ENCODE measurements at regions not wholly inside any gene's neighbourhood (a gene's known extent, or its start where the extent isn't known, plus 50 kb on each side); places are given as distances from the start of the nearest gene placed in this dataset.
"Not testable (repeated sequence)": the region's sequence is repeated elsewhere in the genome, so short reads cannot be mapped to it uniquely, and the experiment has no call there.

DNA sequence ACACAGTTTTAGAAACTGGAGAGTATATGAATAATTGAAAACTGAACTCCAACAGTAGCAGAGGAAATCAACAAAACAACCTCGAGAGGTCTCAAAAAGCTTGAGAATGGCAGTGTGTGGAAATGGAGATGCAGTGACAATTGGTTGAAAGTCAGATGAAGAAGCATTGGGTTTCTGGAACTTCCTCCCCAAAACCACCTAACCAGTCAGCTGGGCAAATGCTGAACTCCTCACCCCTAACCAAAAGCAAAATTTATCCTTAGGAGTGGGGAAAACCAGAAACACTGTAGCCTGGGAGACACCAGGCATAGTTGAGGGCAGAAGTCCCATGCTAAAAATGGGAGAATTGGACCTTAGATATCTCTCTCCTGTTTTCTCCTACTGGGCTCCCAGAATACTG lies 109.9 kb downstream of the TANC2 start:
- H3K36me3 ChIP-seq (ENCODE audit: control insufficient read depth in 2 of 2, insufficient read depth in 2 of 2, low read length in 2 of 2), result no peaks in the 10 kb centered on the region
- H3K9ac ChIP-seq (ENCODE audit: low read length in 2 of 2), result no peak overlapping the region
- no peaks in the 10 kb centered on the region for H3K27me3 ChIP-seq (ENCODE audit: control insufficient read depth in 1 of 2, insufficient read depth in 2 of 2, low read length in 2 of 2)
- no peak overlapping the region for H3K4me3 ChIP-seq (ENCODE audit: low read length in 2 of 2)
- no peaks in the 10 kb centered on the region for H3K4me1 ChIP-seq (ENCODE audit: control insufficient read depth, insufficient read depth, low read length)
- no peaks in the 10 kb centered on the region for H3K9me3 ChIP-seq (ENCODE audit: control insufficient read depth in 2 of 2, low read length in 2 of 2)
- no peak overlapping the region for H3K27ac ChIP-seq (ENCODE audit: low read length)

DNA sequence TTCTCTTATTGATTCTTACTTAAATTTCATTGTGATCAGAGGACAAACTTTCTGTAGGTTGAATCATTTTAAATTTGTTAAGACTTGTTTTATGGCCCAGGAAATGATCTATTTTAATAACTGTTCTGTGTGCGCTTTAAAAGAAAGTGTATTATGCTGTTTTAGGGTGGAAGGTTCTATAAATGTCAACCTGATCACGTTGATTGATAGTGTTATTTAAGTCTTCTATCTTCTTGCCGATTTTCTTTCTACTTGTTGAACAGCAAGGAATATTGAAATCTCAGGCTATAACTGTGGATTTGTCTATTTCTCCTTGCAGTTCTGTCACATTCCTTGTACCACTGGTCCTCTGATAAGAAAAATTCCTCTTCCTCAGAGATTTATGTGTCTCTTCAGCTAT lies 112.7 kb downstream of the TANC2 start:
- Histone ChIP-seq H3K36me3 (ENCODE audit: control insufficient read depth in 2 of 2, insufficient read depth in 2 of 2, low read length in 2 of 2) (no peaks in the 10 kb centered on the region), H3K4me1 (ENCODE audit: control insufficient read depth, insufficient read depth, low read length) (no peaks in the 10 kb centered on the region), H3K27ac (ENCODE audit: low read length) (no peak overlapping the region), H3K27me3 (ENCODE audit: control insufficient read depth in 1 of 2, insufficient read depth in 2 of 2, low read length in 2 of 2) (no peaks in the 10 kb centered on the region), H3K9me3 (ENCODE audit: control insufficient read depth in 2 of 2, low read length in 2 of 2) (no peaks in the 10 kb centered on the region), H3K9ac (ENCODE audit: low read length in 2 of 2) (no peak overlapping the region), H3K4me3 (ENCODE audit: low read length in 2 of 2) (no peak overlapping the region)

- no peak overlapping the region for H3K4me3 ChIP-seq (ENCODE audit: low read length in 2 of 2)
- no peak overlapping the region for H3K27ac ChIP-seq (ENCODE audit: low read length)
- H3K4me1 ChIP-seq (ENCODE audit: control insufficient read depth, insufficient read depth, low read length), result no peaks in the 10 kb centered on the region
- H3K36me3 ChIP-seq (ENCODE audit: control insufficient read depth in 2 of 2, insufficient read depth in 2 of 2, low read length in 2 of 2), result no peaks in the 10 kb centered on the region
- no peaks in the 10 kb centered on the region for H3K27me3 ChIP-seq (ENCODE audit: control insufficient read depth in 1 of 2, insufficient read depth in 2 of 2, low read length in 2 of 2)
- H3K9ac ChIP-seq (ENCODE audit: low read length in 2 of 2), result no peak overlapping the region
- no peaks in the 10 kb centered on the region for H3K9me3 ChIP-seq (ENCODE audit: control insufficient read depth in 2 of 2, low read length in 2 of 2)
Observed at GRCh38 chr17:63082273-63082861, 116.3 kb downstream of the TANC2 start.

- Histone ChIP-seq H3K4me3 (ENCODE audit: low read length in 2 of 2) (no peak overlapping the region), H3K36me3 (ENCODE audit: control insufficient read depth in 2 of 2, insufficient read depth in 2 of 2, low read length in 2 of 2) (no peaks in the 10 kb centered on the region), H3K27ac (ENCODE audit: low read length) (no peak overlapping the region), H3K4me1 (ENCODE audit: control insufficient read depth, insufficient read depth, low read length) (no peaks in the 10 kb centered on the region), H3K9me3 (ENCODE audit: control insufficient read depth in 2 of 2, low read length in 2 of 2) (no peaks in the 10 kb centered on the region), H3K9ac (ENCODE audit: low read length in 2 of 2) (no peak overlapping the region), H3K27me3 (ENCODE audit: control insufficient read depth in 1 of 2, insufficient read depth in 2 of 2, low read length in 2 of 2) (no peaks in the 10 kb centered on the region)
Observed at GRCh38 chr17:63082952-63083351, 116.9 kb downstream of the TANC2 start.

- H3K9ac ChIP-seq (ENCODE audit: low read length in 2 of 2), result no peak overlapping the region
- no peaks in the 10 kb centered on the region for H3K27me3 ChIP-seq (ENCODE audit: control insufficient read depth in 1 of 2, insufficient read depth in 2 of 2, low read length in 2 of 2)
- no peaks in the 10 kb centered on the region for H3K4me1 ChIP-seq (ENCODE audit: control insufficient read depth, insufficient read depth, low read length)
- no peak overlapping the region for H3K4me3 ChIP-seq (ENCODE audit: low read length in 2 of 2)
- H3K36me3 ChIP-seq (ENCODE audit: control insufficient read depth in 2 of 2, insufficient read depth in 2 of 2, low read length in 2 of 2), result no peaks in the 10 kb centered on the region
- no peaks in the 10 kb centered on the region for H3K9me3 ChIP-seq (ENCODE audit: control insufficient read depth in 2 of 2, low read length in 2 of 2)
- no peak overlapping the region for H3K27ac ChIP-seq (ENCODE audit: low read length)
Observed at GRCh38 chr17:63086483-63087185, 120.6 kb downstream of the TANC2 start.

DNA sequence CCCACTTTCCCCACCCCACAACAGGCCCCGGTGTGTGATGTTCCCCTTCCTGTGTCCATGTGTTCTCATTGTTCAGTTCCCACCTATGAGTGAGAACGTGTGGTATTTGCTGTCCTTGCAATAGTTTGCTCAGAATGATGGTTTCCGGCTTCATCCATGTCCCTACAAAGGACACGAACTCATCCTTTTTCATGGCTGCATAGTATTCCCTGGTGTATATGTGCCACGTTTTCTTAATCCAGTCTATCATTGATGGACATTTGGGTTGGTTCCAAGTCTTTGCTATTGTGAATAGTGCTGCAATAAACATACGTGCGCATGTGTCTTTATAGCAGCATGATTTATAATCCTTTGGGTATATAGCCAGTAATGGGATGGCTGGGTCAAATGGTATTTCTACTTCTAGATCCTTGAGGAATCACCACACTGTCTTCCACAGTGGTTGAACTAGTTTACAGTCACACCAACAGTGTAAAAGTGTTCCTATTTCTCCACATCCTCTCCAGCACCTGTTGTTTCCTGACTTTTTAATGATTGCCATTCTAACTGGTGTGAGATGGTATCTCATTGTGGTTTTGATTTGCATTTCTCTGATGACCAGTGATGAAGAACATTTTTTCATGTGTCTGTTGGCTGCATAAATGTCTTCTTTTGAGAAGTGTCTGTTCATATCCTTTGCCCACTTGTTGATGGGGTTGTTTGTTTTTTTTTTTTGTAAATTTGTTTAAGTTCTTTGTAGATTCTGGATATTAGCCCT lies 124.5 kb downstream of the TANC2 start:
- not testable (repeated sequence) for H3K27ac ChIP-seq (ENCODE audit: low read length); H3K4me3 ChIP-seq (ENCODE audit: low read length in 2 of 2); H3K9ac ChIP-seq (ENCODE audit: low read length in 2 of 2); H3K27me3 ChIP-seq (ENCODE audit: control insufficient read depth in 1 of 2, insufficient read depth in 2 of 2, low read length in 2 of 2); H3K36me3 ChIP-seq (ENCODE audit: control insufficient read depth in 2 of 2, insufficient read depth in 2 of 2, low read length in 2 of 2); H3K4me1 ChIP-seq (ENCODE audit: control insufficient read depth, insufficient read depth, low read length); H3K9me3 ChIP-seq (ENCODE audit: control insufficient read depth in 2 of 2, low read length in 2 of 2)

DNA sequence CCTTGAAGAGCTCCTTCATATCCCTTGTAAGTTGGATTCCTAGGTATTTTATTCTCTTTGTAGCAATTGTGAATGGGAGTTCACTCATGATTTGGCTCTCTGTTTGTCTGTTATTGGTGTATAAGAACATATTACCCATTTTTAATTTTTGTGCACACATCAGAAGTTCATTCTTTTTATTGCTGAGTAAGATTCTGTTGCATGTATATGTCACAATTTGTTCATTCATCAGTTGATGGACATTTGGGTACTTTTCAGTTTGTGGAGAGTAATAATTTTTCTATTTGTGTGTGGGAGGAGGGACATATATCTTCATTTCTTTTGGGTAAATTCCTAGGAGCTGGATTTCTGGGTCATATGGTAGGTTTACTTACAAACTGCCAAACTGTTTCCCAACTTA lies 125.9 kb downstream of the TANC2 start:
- H3K9me3 ChIP-seq (ENCODE audit: control insufficient read depth in 2 of 2, low read length in 2 of 2); H3K4me3 ChIP-seq (ENCODE audit: low read length in 2 of 2); H3K27ac ChIP-seq (ENCODE audit: low read length); H3K36me3 ChIP-seq (ENCODE audit: control insufficient read depth in 2 of 2, insufficient read depth in 2 of 2, low read length in 2 of 2); H3K9ac ChIP-seq (ENCODE audit: low read length in 2 of 2); H3K27me3 ChIP-seq (ENCODE audit: control insufficient read depth in 1 of 2, insufficient read depth in 2 of 2, low read length in 2 of 2); H3K4me1 ChIP-seq (ENCODE audit: control insufficient read depth, insufficient read depth, low read length): not testable (repeated sequence)

DNA sequence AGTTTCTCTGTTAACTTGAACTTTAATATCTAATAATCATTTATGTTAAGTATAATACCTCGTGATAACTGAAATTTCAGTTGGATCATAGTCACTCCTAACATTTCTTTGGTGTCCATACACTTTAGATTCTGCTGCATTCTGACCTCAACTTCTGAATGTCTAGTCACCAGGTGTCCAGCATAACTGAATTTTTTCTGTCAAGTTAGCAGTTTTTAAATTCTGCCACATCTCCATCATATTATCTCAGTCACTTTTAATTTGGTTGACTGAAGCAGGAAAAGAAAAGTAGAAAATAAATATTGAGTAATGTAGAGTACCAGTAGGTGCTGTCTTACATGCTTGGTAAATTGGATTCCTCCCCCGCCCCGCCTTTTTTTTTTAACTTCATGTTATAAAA lies 128.6 kb downstream of the TANC2 start:
- Histone ChIP-seq H3K9ac (ENCODE audit: low read length in 2 of 2) (no peak overlapping the region), H3K27me3 (ENCODE audit: control insufficient read depth in 1 of 2, insufficient read depth in 2 of 2, low read length in 2 of 2) (no peaks in the 10 kb centered on the region), H3K36me3 (ENCODE audit: control insufficient read depth in 2 of 2, insufficient read depth in 2 of 2, low read length in 2 of 2) (no peaks in the 10 kb centered on the region)

GRCh38 chr17:63095459-63095858 lies 129.4 kb downstream of the TANC2 start:
- no peaks in the 10 kb centered on the region for H3K36me3 ChIP-seq (ENCODE audit: control insufficient read depth in 2 of 2, insufficient read depth in 2 of 2, low read length in 2 of 2)
- H3K9ac ChIP-seq (ENCODE audit: low read length in 2 of 2), result no peak overlapping the region
- no peak overlapping the region for H3K27ac ChIP-seq (ENCODE audit: low read length)
- H3K9me3 ChIP-seq (ENCODE audit: control insufficient read depth in 2 of 2, low read length in 2 of 2), result no peaks in the 10 kb centered on the region
- H3K27me3 ChIP-seq (ENCODE audit: control insufficient read depth in 1 of 2, insufficient read depth in 2 of 2, low read length in 2 of 2), result no peaks in the 10 kb centered on the region
- H3K4me3 ChIP-seq (ENCODE audit: low read length in 2 of 2), result no peak overlapping the region
- no peaks in the 10 kb centered on the region for H3K4me1 ChIP-seq (ENCODE audit: control insufficient read depth, insufficient read depth, low read length)

More for the DNA sequence above, 128.6 kb downstream of the TANC2 start:
- no peak overlapping the region for H3K27ac ChIP-seq (ENCODE audit: low read length)
- H3K9me3 ChIP-seq (ENCODE audit: control insufficient read depth in 2 of 2, low read length in 2 of 2), result no peaks in the 10 kb centered on the region
- no peak overlapping the region for H3K4me3 ChIP-seq (ENCODE audit: low read length in 2 of 2)
- no peaks in the 10 kb centered on the region for H3K4me1 ChIP-seq (ENCODE audit: control insufficient read depth, insufficient read depth, low read length)

- H3K27me3 ChIP-seq (ENCODE audit: control insufficient read depth in 1 of 2, insufficient read depth in 2 of 2, low read length in 2 of 2), result no peaks in the 10 kb centered on the region
- H3K36me3 ChIP-seq (ENCODE audit: control insufficient read depth in 2 of 2, insufficient read depth in 2 of 2, low read length in 2 of 2), result no peaks in the 10 kb centered on the region
- H3K9ac ChIP-seq (ENCODE audit: low read length in 2 of 2), result no peak overlapping the region
- no peaks in the 10 kb centered on the region for H3K4me1 ChIP-seq (ENCODE audit: control insufficient read depth, insufficient read depth, low read length)
- no peak overlapping the region for H3K27ac ChIP-seq (ENCODE audit: low read length)
- H3K4me3 ChIP-seq (ENCODE audit: low read length in 2 of 2), result no peak overlapping the region
- no peaks in the 10 kb centered on the region for H3K9me3 ChIP-seq (ENCODE audit: control insufficient read depth in 2 of 2, low read length in 2 of 2)
Observed at GRCh38 chr17:63095879-63096278, 129.8 kb downstream of the TANC2 start.

DNA sequence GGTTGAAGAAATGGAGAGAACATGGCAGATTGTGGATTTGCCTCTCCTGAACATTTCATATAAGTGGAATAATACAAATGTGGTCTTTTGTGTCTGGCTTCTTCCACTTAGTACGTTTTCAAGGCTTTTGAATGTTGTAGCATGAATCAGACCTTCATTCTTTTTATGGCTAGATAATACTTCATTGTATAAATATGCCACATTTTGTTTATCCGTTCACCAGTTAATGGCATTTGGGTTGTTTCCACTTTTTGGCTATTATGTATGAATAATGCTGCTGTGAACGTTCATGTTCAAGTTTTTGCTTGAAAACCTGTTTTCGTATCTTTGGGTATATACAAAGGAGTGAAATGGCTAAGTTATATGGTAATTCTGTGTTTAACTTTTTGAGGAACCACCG lies 130.4 kb downstream of the TANC2 start:
- H3K9me3 ChIP-seq (ENCODE audit: control insufficient read depth in 2 of 2, low read length in 2 of 2), result no peaks in the 10 kb centered on the region
- H3K9ac ChIP-seq (ENCODE audit: low read length in 2 of 2), result no peak overlapping the region
- H3K36me3 ChIP-seq (ENCODE audit: control insufficient read depth in 2 of 2, insufficient read depth in 2 of 2, low read length in 2 of 2), result no peaks in the 10 kb centered on the region
- no peaks in the 10 kb centered on the region for H3K4me1 ChIP-seq (ENCODE audit: control insufficient read depth, insufficient read depth, low read length)
- H3K27me3 ChIP-seq (ENCODE audit: control insufficient read depth in 1 of 2, insufficient read depth in 2 of 2, low read length in 2 of 2), result no peaks in the 10 kb centered on the region
- H3K4me3 ChIP-seq (ENCODE audit: low read length in 2 of 2), result no peak overlapping the region
- H3K27ac ChIP-seq (ENCODE audit: low read length), result no peak overlapping the region
